D721Med (cell line): ENCODE measurements at regions not wholly inside any gene's neighbourhood (a gene's known extent, or its start where the extent isn't known, plus 50 kb on each side); places are given as distances from the start of the nearest gene placed in this dataset.

Experiments
- DNase-seq: peaks from one replicate; pipeline ENCODE4 v3.0.0; 2011; ENCODE audit warnings: low spot score; ENCODE audit not compliant: insufficient read length
- FAIRE-seq: peaks from 2 replicates; lab custom pipeline; 2011; peaks lifted over from hg19 to GRCh38; lab: Jason Lieb, UNC
- TF ChIP-seq, protein P1 (sequence below): IDR thresholded peaks from 2 replicates; pipeline ENCODE4 v1.5.1; 2012; ENCODE audit warnings: mild to moderate bottlenecking, control low read depth; ENCODE audit not compliant: insufficient read depth; ENCODE audit errors: missing control alignments

DNA sequence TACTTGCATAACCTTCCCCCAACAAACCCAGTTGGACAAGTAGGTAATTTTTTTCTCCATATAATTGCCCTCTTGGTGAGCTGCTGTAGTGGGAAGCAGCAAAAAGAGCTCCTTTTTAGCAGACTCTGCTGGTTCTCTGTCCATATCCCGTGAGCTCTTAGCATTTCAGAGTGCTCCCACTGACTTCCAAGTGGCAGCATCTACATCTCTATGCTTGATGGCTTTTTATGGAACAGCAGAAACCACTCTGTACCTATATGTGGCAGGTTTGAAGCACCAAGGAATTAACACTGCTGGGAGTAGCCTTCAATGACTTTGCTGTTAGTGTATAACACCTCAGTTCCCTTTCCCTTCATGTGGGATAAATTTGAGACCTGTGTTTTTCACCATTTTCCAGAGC is 168.4 kb upstream of the NHS start:
- FAIRE-seq (no peak), DNase-seq (no peak)
- TF ChIP-seq, protein P1, sequence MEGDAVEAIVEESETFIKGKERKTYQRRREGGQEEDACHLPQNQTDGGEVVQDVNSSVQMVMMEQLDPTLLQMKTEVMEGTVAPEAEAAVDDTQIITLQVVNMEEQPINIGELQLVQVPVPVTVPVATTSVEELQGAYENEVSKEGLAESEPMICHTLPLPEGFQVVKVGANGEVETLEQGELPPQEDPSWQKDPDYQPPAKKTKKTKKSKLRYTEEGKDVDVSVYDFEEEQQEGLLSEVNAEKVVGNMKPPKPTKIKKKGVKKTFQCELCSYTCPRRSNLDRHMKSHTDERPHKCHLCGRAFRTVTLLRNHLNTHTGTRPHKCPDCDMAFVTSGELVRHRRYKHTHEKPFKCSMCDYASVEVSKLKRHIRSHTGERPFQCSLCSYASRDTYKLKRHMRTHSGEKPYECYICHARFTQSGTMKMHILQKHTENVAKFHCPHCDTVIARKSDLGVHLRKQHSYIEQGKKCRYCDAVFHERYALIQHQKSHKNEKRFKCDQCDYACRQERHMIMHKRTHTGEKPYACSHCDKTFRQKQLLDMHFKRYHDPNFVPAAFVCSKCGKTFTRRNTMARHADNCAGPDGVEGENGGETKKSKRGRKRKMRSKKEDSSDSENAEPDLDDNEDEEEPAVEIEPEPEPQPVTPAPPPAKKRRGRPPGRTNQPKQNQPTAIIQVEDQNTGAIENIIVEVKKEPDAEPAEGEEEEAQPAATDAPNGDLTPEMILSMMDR, result no peak

DNA sequence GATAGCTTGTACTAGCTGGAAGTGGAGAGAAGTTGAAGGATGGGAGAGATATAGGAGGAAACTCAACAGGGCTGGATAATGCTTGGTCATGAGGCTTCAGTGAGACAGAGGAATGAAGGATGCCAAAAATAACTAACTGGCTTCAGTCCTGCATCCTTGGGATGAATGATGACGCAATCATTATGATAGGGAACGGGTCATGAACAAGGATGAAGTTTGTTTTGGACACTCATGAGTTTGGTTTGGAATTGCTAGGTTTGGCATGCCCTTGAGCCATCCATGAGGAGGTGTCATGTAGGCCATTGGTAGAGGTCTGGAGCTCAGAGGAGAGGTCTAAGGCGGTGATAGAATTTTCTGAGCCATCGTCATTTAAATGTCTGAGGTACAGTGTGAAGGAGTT is 160.0 kb upstream of the NHS start:
- DNase-seq (no peak), FAIRE-seq (no peak)

DNA sequence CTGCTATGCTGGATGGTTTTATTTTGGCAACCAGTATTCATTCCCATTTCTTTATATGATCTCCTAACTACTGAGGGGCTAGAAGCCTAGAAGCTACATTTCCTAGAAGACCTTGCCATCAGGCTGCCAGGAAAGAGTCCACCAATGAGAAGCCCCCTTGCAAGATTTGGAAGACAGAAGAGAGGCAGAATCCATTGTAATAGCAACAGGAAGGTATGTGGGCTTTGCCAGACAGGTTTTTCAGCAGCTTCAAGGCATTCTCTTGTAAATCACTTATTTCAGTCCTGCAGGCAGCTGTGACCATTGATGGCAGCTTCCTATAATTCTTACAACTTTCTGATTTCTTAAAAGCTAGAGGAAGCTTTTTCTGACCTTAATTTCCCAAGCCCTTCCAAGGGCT is 148.3 kb upstream of the NHS start:
- FAIRE-seq (no peak), DNase-seq (no peak)
- TF ChIP-seq, protein P1, result no peak

More for the DNA sequence above, 160.0 kb upstream of the NHS start:
- TF ChIP-seq, protein P1, result no peak

DNA sequence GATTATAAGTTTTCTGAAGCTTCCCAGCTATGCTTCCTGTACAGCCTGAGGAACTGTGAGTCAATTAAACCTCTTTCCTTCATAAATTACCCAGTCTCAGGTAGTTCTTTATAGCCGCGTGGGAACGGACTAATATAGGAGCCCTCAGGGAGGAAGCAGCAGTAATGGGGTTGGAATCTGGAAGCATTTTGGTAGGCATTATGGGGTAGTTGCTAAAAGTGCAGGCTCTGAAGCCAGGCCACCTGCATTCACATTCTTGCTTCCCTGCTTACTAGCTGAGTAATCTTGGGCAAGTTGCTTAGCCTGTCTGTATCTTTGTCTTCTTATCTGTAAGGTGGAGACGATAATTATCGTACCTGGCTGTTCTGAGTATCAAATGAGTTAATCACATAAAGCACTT is 137.9 kb upstream of the NHS start:
- DNase-seq (no peak), FAIRE-seq (no peak)
- TF ChIP-seq, protein P1, result no peak

DNA sequence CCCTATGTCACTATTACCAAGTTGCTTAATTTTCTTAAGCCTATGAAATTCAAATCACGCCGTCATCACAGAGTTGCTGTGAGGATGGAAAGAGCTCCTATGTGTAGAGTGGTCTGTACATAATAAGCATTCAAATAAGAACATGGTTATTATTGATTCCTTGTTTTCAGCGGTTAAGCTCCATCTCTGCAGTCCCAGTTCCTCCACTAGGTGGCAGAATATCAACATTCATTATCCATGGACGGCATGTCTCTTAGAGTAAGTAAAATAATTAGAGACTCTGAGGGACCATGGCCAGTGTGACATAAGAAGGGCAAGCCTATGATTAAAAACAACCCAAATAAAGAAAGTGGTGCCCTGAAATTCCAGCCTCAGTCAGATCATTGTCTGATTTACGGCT is 132.5 kb upstream of the NHS start:
- TF ChIP-seq, protein P1, result peak; percentile 65
- DNase-seq, result no peak
- peak; percentile 95 for FAIRE-seq

DNA sequence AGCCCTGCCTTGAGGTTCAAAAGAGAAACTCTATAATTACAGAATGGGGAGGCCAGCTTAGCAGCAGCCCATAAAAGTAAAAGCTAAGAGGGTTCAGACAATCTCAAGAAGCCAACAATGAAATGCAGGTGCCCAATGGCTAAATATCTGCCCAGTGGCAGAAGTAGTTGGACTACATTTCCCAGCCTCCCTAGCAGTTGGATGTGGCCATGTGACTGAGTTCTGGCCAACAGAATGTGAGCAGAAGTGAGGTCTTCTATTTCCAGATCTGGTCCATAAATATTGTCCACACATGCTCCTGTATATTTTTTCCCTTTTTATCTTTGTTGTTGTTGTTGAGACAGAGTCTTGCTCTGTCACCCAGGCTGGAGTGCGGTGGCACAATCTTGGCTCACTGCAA is 127.9 kb upstream of the NHS start:
- TF ChIP-seq, protein P1, result no peak
- DNase-seq, result no peak

DNA sequence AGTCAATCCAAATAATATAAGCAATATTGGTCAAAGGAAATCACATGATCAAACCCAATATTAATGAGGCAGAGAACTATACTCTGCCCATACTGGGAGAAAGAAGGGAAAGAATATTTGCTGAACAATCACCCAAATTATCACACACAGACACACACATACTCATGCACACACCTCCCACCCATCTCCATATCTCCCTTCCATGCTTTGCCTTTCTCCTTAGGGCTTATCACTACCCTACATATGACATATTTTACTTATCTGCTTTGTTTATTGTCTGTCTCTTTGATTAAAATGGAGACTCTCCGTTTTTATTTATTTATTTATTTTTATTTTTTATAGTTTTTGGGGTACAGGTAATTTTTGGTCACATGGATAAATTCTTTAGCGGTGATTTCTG is 112.9 kb upstream of the NHS start:
- FAIRE-seq (no peak), DNase-seq (no peak)
- TF ChIP-seq, protein P1, result no peak

More for the DNA sequence above, 127.9 kb upstream of the NHS start:
- no peak for FAIRE-seq
